ENCODE measurements at regions not wholly inside any gene's neighbourhood (a gene's known extent, or its start where the extent isn't known, plus 50 kb on each side); places are given as distances from the start of the nearest gene placed in this dataset.
"Not testable (repeated sequence)": the region's sequence is repeated elsewhere in the genome, so short reads cannot be mapped to it uniquely, and the experiment has no call there.

- Histone ChIP-seq H3K4me1 (no peaks in the 10 kb centered on the region), H3K9me3 (no peaks in the 10 kb centered on the region)
- intact Hi-C loops (cut with DNase I; ENCODE audit: low total_unique reads): no loop called here
These were observed 116.5 kb upstream of the MAP2 start for GRCh38 chr2:209307161-209308001.

DNA sequence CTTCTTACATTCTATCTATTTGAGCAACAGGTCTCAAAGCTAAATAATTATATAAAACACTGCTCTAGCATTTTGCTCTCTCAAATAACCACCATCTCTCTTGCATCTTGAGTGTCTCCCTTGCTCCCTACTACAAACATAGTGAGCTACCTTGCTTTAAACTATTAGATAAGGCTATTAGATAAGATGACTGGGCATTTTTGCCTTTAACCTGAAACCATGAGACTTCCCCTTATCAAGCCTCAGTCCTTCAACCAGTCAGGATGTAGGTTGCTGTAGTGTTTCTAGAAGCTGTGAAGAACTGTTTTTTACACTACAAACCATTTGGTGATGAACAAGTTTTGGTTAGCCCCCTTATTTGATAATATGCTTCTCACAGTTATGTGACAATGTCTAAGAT, 115.4 kb upstream of the MAP2 start:
- intact Hi-C loops (cut with DNase I; ENCODE audit: low total_unique reads): no loop called here
- TF ChIP-seq POLR2A (IDR thresholded peaks at IDR 0.05): no peak
- no peak for TF ChIP-seq CTCF (IDR thresholded peaks at IDR 0.05)
- no peaks in the 10 kb centered on the region for H3K9me3 ChIP-seq
- no peaks in the 10 kb centered on the region for H3K36me3 ChIP-seq
- no peaks in the 10 kb centered on the region for H3K27me3 ChIP-seq
- H3K27ac ChIP-seq: no peak overlapping the region
- DNase-seq: no peak
- H3K4me3 ChIP-seq: no peak overlapping the region
- H3K4me1 ChIP-seq: no peaks in the 10 kb centered on the region

More at GRCh38 chr2:209307161-209308001, 116.5 kb upstream of the MAP2 start:
- TF ChIP-seq POLR2A (IDR thresholded peaks at IDR 0.05) (no peak), CTCF (IDR thresholded peaks at IDR 0.05) (no peak)
- no peak for DNase-seq
- H3K4me3 ChIP-seq: no peak overlapping the region
- H3K27ac ChIP-seq: no peak overlapping the region
- no peaks in the 10 kb centered on the region for H3K36me3 ChIP-seq
- no peaks in the 10 kb centered on the region for H3K27me3 ChIP-seq

DNA sequence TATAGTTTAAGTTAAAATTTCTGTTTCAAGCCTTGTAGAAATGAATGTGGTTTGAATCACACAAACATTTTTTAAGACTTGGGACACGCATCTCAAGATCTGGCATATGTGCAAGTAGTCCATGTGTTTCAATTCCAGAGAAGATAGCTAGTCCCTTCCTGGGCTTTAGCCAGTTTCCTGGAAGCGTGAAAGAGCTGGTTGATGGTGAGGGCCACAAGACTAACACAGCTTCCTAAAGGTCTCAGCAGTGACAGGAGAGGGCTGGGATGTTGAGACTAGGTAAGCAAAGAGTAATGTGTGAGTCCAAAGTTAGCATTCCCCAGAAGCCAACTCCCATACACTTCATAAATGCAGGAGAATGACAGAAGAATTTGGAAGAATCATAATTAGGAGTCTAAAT, 111.9 kb upstream of the MAP2 start:
- H3K36me3 ChIP-seq: no peaks in the 10 kb centered on the region
- no peaks in the 10 kb centered on the region for H3K4me1 ChIP-seq
- TF ChIP-seq POLR2A (IDR thresholded peaks at IDR 0.05): no peak
- TF ChIP-seq CTCF (IDR thresholded peaks at IDR 0.05): no peak
- H3K27me3 ChIP-seq: no peaks in the 10 kb centered on the region
- H3K27ac ChIP-seq: no peak overlapping the region
- no peaks in the 10 kb centered on the region for H3K9me3 ChIP-seq
- DNase-seq: no peak
- intact Hi-C loops (cut with DNase I; ENCODE audit: low total_unique reads): no loop called here
- H3K4me3 ChIP-seq: no peak overlapping the region

DNA sequence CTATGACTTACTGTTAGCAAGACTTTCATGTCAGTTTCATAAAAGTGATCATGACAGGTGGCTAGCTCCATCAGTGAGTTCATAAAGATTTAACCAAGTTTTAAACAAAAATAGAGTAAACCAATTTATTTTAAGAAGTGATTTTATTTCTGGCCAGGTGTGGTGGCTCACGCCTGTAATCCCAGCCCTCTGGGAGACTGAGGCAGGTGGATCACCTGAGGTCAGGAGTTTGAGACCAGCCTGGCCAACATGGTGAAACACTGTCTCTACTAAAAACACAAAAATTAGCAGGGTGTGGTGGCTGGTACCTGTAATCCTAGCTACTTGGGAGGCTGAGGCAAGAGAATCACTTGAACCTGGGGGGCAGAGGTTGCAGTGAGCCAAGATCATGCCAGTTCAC, 111.4 kb upstream of the MAP2 start:
- intact Hi-C loops (cut with DNase I; ENCODE audit: low total_unique reads); H3K4me1 ChIP-seq; H3K9me3 ChIP-seq; DNase-seq; H3K27me3 ChIP-seq; H3K4me3 ChIP-seq; H3K36me3 ChIP-seq; H3K27ac ChIP-seq: not testable (repeated sequence)

DNA sequence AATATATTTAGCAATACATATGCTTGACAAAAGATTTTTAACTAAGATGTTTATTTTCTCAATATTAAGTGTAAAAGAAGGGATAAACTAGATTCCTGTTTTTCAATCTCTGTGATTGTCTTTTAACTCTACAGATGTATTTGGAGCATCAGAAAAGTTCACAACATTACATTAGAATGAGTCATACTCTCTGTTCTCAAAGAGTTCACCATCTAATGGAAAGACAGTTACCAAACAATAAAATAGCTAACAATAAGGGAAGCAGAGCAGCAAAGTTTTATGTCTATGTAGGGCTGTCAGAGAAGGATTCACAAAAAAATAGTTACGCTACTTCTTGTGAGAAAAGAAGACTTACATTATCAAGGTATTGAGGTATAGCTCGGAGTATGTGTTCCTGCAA, 109.2 kb upstream of the MAP2 start:
- Histone ChIP-seq H3K27me3 (no peaks in the 10 kb centered on the region), H3K9me3 (no peaks in the 10 kb centered on the region), H3K27ac (no peak overlapping the region), H3K4me3 (no peak overlapping the region), H3K36me3 (no peaks in the 10 kb centered on the region), H3K4me1 (no peaks in the 10 kb centered on the region)
- intact Hi-C loops (cut with DNase I; ENCODE audit: low total_unique reads): no loop called here
- no peak for TF ChIP-seq POLR2A (IDR thresholded peaks at IDR 0.05)
- no peak for TF ChIP-seq CTCF (IDR thresholded peaks at IDR 0.05)
- DNase-seq: no peak

Data from uterus (tissue), 3 donors.